Ectodermal cell (in vitro differentiated cells): ENCODE measurements at regions not wholly inside any gene's neighbourhood (a gene's known extent, or its start where the extent isn't known, plus 50 kb on each side); places are given as distances from the start of the nearest gene placed in this dataset.

Experiments used
- H3K27ac ChIP-seq: 2 replicates; pipeline ENCODE4 v1.7.0; 2013; ENCODE audit warnings: mild to moderate bottlenecking, low read depth, low read length; ENCODE audit not compliant: insufficient read depth, poor library complexity, severe bottlenecking
- H3K27me3 ChIP-seq: 2 replicates; pipeline ENCODE4 v1.7.0; 2013; ENCODE audit warnings: mild to moderate bottlenecking, low read length; ENCODE audit not compliant: insufficient read depth, control insufficient read depth, poor library complexity, severe bottlenecking
- H3K36me3 ChIP-seq: one replicate; pipeline ENCODE4 v1.7.0; 2013; ENCODE audit warnings: low read length; ENCODE audit not compliant: control insufficient read depth, insufficient read depth
- H3K4me1 ChIP-seq: one replicate; pipeline ENCODE4 v1.7.0; 2013; ENCODE audit warnings: low read length; ENCODE audit not compliant: control insufficient read depth, insufficient read depth
- H3K4me3 ChIP-seq: 2 replicates; pipeline ENCODE4 v1.7.0; 2013; ENCODE audit warnings: low read depth, low read length, control low read depth; ENCODE audit not compliant: insufficient read depth
- H3K9me3 ChIP-seq: 2 replicates; pipeline ENCODE4 v1.7.0; 2013; ENCODE audit warnings: mild to moderate bottlenecking, low read length, moderate library complexity; ENCODE audit not compliant: control insufficient read depth
- WGBS, 2 experiments: methylation state at CpG; one replicate each; pipeline ENCODE4 v1.1.7; 2013; ENCODE audit warnings: missing lambda C conversion rate in 2 of 2; 5-methylcytosine and 5-hydroxymethylcytosine counted together

DNA sequence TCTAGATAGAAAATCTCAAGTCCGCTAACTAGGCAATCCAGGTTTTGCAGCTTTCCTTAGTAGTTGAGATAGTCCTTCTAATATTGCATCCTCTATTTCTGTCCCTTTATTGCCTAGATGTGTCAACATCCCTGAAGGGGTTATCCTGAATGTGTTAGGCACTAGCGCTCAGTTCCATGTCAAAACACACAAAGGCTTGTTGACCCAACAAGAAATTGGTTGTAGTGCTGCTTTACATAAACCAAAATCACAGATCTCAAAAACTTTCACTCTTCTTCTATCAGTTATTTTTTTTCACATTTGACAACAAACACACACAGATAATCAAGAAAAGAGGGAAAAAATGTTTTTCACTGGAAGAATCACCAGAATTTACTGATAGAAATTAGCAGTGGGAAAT, 51.4 kb upstream of the SOX2 start:
- Histone ChIP-seq H3K27me3 (no peaks in the 10 kb centered on the region), H3K4me3 (no peak overlapping the region), H3K9me3 (no peaks in the 10 kb centered on the region), H3K4me1 (no peaks in the 10 kb centered on the region), H3K27ac (no peak overlapping the region), H3K36me3 (no peaks in the 10 kb centered on the region)
- 91 to 94% methylated on average over 2 of the region's 2 CpGs for WGBS, 2 experiments

DNA sequence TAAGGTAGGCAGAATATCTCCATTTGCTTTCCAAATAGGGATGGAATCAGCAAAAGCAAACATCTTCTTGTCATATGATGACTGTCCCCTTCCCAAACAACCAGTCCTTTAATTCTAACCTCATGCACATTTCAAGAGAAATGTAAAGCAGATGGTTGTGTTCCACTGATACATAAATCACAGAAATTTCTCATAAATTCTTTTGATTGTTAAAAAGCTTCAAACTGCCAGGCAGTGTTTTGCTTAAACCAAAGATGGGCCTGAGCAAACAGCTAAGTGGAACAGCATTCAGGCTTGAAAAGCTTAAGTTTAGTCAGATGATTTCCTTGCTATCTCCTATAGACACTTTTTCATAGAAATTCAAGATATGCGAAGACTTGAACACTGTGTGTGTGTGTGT, 74.3 kb upstream of the SOX2 start:
- Histone ChIP-seq H3K27me3 (no peaks in the 10 kb centered on the region), H3K9me3 (no peaks in the 10 kb centered on the region), H3K4me3 (no peak overlapping the region), H3K27ac (no peak overlapping the region), H3K36me3 (no peaks in the 10 kb centered on the region), H3K4me1 (peaks cover 4% of the 10 kb centered on the region)
- WGBS, 2 experiments, result 100% methylated on average over 1 of the region's 1 CpG; no CpG with 5 or more reads in 1 of the 2 experiments

DNA sequence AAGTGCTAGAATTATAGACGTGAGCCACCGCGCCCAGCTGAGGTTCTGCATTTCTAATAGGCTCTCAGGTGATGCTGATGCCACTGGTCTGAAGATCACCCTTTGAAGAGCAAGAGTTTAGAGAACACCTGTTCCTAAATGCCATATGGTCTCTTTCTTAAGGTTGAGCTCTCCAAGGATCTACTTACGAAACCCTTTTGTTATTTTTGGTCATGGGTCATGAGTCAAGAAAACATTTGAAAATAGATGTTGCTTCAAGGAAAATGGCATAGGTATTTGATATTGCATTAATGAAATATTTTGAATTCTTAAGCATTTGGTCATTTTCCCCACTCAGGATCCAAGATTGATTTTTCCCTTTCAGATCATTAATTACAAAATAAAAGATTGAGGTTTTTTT, 74.7 kb upstream of the SOX2 start:
- H3K27ac ChIP-seq, result no peak overlapping the region
- H3K36me3 ChIP-seq, result no peaks in the 10 kb centered on the region
- peaks cover 4% of the 10 kb centered on the region for H3K4me1 ChIP-seq
- no peaks in the 10 kb centered on the region for H3K27me3 ChIP-seq
- no peak overlapping the region for H3K4me3 ChIP-seq
- H3K9me3 ChIP-seq, result no peaks in the 10 kb centered on the region
- WGBS, 2 experiments, result 94% methylated on average over 4 of the region's 4 CpGs

DNA sequence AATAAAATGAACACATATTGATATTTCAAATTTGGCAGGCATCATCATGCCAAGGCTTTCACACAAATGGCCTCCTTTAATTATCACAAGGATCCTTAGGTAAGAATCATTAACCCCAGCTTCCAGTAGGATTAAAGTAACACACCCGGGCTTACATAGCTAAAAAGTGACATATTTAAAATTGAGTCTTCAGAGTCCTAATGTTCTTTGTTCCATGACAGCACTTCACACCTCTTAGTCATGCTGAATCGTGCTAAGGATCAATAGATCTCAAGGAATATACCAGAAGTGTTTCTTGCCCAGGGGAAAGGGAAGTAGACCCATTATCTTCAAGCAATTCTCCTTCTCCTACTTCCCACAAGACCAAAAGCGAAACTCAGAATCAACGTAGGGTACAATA, 76.6 kb upstream of the SOX2 start:
- Histone ChIP-seq H3K4me3 (no peak overlapping the region), H3K36me3 (no peaks in the 10 kb centered on the region), H3K27ac (no peak overlapping the region), H3K27me3 (no peaks in the 10 kb centered on the region), H3K4me1 (no peaks in the 10 kb centered on the region), H3K9me3 (no peaks in the 10 kb centered on the region)
- WGBS, 2 experiments, result 92 to 97% methylated on average over 4 of the region's 4 CpGs

DNA sequence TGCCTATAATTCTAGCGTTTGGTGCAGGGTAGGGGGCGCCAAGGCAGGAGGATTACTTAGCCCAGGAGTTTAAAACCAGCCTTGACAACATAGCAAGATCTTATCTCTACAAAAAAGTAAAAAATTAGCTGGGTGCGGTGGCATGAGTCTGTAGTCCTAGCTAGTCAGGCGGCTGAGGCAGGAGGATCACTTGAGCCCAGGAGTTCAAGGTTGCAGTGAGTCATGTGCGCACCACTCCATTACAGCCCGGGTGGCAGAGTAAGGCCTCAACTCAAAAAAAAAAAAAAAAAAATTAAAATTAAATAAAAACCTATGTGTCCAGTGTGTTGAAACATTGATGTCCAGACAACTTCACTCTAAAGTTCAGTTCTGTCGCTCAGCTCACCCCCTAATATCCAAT, 78.2 kb upstream of the SOX2 start:
- no peak overlapping the region for H3K27ac ChIP-seq
- H3K4me3 ChIP-seq, result no peak overlapping the region
- WGBS, 2 experiments, result 94 to 95% methylated on average over 5 to 6 of the region's 7 CpGs
- no peaks in the 10 kb centered on the region for H3K36me3 ChIP-seq
- no peaks in the 10 kb centered on the region for H3K9me3 ChIP-seq
- H3K27me3 ChIP-seq, result no peaks in the 10 kb centered on the region
- no peaks in the 10 kb centered on the region for H3K4me1 ChIP-seq

DNA sequence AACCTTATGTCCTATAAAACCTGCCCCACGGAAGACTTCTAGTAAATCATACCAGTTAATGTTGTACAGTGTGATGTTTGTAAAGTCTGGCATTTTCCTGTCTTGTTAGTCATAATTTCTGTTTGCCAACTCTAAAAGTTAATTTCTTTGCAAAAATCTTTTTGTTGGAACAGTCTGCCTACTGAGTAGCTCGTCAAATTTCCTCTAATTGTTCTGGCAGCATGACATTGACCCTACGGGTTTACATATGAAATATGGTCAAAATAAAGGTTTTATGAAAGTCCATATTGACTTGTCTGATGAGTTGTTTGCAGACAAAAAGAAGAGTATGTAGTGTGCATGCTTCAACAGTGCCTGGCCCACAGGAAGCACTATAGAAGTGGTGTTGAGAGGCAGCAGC, 79.8 kb upstream of the SOX2 start:
- Histone ChIP-seq H3K36me3 (no peaks in the 10 kb centered on the region), H3K4me3 (no peak overlapping the region), H3K4me1 (no peaks in the 10 kb centered on the region), H3K9me3 (no peaks in the 10 kb centered on the region), H3K27ac (no peak overlapping the region), H3K27me3 (no peaks in the 10 kb centered on the region)
- WGBS, 2 experiments, result 96% methylated on average over 2 to 3 of the region's 3 CpGs

DNA sequence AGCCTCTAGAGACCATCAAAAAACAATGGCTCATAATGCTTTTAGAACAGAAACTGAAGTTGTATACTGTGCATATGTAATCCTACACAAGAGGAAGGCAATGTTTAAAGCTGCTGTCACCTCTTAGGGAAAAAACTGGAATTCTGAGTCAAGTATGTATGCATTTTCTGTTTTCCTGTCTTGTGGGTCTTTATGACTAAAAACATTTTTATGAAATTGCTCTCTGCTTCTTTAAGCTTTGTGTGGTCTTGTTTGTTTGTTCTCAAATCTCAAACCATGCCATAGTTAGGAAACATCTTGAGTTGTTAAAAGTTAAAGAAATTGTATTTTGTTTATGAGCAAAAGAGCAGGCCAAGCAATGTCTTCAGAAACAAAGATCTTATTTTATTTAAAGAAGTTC, 80.9 kb upstream of the SOX2 start:
- Histone ChIP-seq H3K4me1 (no peaks in the 10 kb centered on the region), H3K9me3 (no peaks in the 10 kb centered on the region)

DNA sequence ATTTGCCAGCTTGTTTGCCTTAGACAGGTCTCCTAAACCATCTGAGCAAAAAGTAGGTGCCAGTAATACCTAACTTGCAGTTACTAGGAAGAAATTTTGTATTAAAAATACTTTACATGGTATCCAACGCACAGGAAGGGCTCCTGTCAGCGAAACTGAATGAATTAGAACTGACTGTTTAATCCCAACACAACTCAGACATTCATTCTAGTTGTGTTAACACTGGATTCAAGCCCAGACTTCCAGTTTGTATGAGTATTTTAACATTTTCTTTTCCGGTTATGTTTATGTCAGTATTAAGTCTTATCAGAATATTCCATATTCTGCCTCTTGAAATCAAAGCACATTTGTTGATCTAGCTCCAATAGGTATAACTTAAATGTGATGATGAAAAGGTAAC, 82.0 kb upstream of the SOX2 start:
- H3K4me1 ChIP-seq, result no peaks in the 10 kb centered on the region
- no peak overlapping the region for H3K27ac ChIP-seq
- H3K27me3 ChIP-seq, result no peaks in the 10 kb centered on the region
- H3K4me3 ChIP-seq, result no peak overlapping the region
- WGBS, 2 experiments, result 79 to 95% methylated on average over 2 to 3 of the region's 3 CpGs
- no peaks in the 10 kb centered on the region for H3K9me3 ChIP-seq
- no peaks in the 10 kb centered on the region for H3K36me3 ChIP-seq

More for the DNA sequence above, 80.9 kb upstream of the SOX2 start:
- Histone ChIP-seq H3K27me3 (no peaks in the 10 kb centered on the region), H3K27ac (no peak overlapping the region), H3K4me3 (no peak overlapping the region), H3K36me3 (no peaks in the 10 kb centered on the region)

DNA sequence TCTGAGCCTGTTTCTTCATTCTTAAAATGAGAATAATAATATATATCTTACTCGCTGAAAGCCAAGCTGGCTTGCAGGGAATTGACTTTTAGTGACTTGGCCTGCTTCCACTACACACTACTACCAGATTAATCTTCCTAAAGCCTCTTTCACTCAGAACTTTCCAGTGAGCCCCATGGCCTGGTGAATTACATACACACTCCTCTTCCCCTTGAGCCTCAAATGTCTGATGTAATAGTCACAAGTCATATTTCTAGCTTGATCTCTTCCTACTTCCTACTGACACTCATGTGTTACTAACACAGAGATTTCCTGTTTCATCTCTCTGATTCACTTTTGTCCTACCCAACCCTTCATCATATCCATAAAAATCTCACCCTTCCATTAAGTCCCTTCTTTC, 82.7 kb upstream of the SOX2 start:
- Histone ChIP-seq H3K4me3 (no peak overlapping the region), H3K27ac (no peak overlapping the region), H3K9me3 (no peaks in the 10 kb centered on the region), H3K4me1 (no peaks in the 10 kb centered on the region), H3K36me3 (no peaks in the 10 kb centered on the region), H3K27me3 (no peaks in the 10 kb centered on the region)
- 83 to 90% methylated on average over 1 of the region's 1 CpG for WGBS, 2 experiments

DNA sequence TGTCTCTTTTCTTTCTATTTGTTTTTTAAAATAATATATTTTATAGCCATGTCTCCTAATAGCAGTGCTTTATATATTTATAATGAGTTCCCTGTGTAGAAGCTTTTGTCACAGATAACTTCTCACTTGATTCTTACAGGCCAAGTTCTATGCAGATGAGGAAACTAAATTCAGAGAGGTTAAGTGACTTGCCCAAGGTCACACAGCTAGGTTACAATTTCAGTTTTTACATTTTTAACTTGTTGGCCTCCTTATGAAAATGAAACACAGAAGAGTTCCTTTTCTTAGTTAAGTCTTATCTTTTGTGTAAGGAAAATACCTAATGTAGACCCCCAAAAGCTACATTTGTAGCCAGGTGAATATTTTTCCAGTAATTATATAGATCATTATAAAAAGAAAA, 83.3 kb upstream of the SOX2 start:
- Histone ChIP-seq H3K27me3 (no peaks in the 10 kb centered on the region), H3K36me3 (no peaks in the 10 kb centered on the region), H3K9me3 (no peaks in the 10 kb centered on the region), H3K27ac (no peak overlapping the region), H3K4me3 (no peak overlapping the region), H3K4me1 (no peaks in the 10 kb centered on the region)

DNA sequence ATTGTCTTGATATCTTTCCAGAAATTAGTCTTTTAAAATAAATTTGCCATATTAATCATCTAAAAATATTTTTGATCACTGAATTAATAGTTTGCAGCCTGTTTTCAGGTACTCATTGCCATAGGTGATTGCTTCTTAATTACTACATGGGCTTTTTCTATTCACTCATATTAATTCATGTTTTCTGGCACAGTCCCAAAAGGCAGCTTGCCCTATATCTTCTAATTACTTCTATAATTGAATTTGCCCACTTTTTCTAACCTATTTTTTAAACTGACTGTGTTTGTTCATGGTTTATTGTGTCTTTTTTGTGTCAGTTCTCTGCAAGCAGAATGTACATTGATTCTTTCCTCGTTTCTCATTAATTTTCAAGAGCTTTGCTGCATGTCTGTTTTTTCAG, 85.7 kb upstream of the SOX2 start:
- WGBS, 2 experiments, result 86% methylated on average over 1 of the region's 1 CpG; no CpG with 5 or more reads in 1 of the 2 experiments
- H3K4me1 ChIP-seq, result no peaks in the 10 kb centered on the region
- H3K36me3 ChIP-seq, result no peaks in the 10 kb centered on the region
- no peak overlapping the region for H3K4me3 ChIP-seq
- H3K9me3 ChIP-seq, result no peaks in the 10 kb centered on the region
- no peaks in the 10 kb centered on the region for H3K27me3 ChIP-seq
- H3K27ac ChIP-seq, result no peak overlapping the region
